Transverse colon (tissue), 4 donors: ENCODE measurements at regions not wholly inside any gene's neighbourhood (a gene's known extent, or its start where the extent isn't known, plus 50 kb on each side); places are given as distances from the start of the nearest gene placed in this dataset.
A peak's percentile ranks its signal among the peaks of the same experiment; 100 is the strongest.

ENCODE experiments used
- DNase-seq: peaks from one replicate; pipeline ENCODE4 v3.0.0-alpha.2; 2019
- H3K27ac ChIP-seq, 4 donors: fragments of 200-600 bp; sonication (generic); 2 replicates each; pipeline ENCODE4 v1.5.1; 2016 to 2018; ENCODE audit warnings: inconsistent platforms in 4 of 4
- H3K27me3 ChIP-seq: fragments of 200-600 bp; sonication (generic); 2 replicates; pipeline ENCODE4 v1.5.1; 2017; ENCODE audit warnings: inconsistent platforms
- H3K36me3 ChIP-seq, 4 donors: fragments of 200-600 bp; sonication (generic); 2 replicates each; pipeline ENCODE4 v1.5.1; 2017 to 2019; ENCODE audit warnings: inconsistent platforms in 4 of 4
- H3K4me1 ChIP-seq, 4 donors: fragments of 200-600 bp; sonication (generic); 2 replicates each; pipeline ENCODE4 v1.5.1; 2017 to 2020; ENCODE audit warnings: inconsistent platforms in 4 of 4
- H3K4me3 ChIP-seq, 4 donors: fragments of 200-600 bp; sonication (generic); 1 replicate in 1 of 4; 2 replicates in 3 of 4; pipeline versions ENCODE4 v1.5.1 to v1.6.1; 2017 to 2019; ENCODE audit warnings: inconsistent platforms in 4 of 4
- H3K9me3 ChIP-seq, 2 donors: fragments of 200-600 bp; sonication (generic); 2 replicates each; pipeline ENCODE4 v1.5.1; 2017 to 2019; ENCODE audit warnings: inconsistent platforms in 2 of 2
- EP300 ChIP-seq: sonication (generic); formaldehyde crosslinking; IDR thresholded peaks from one replicate; pipeline ENCODE4 v1.6.1; 2017; ENCODE audit warnings: antibody characterized with exemption, low read depth
- POLR2A ChIP-seq: fragments of 450-650 bp; IDR thresholded peaks from one replicate; pipeline ENCODE4 v1.6.1; 2016; ENCODE audit warnings: antibody characterized with exemption, mild to moderate bottlenecking, moderate library complexity
- POLR2AphosphoS5 ChIP-seq, 3 donors: sonication (generic); formaldehyde crosslinking; IDR thresholded peaks; one replicate each; pipeline ENCODE4 v1.6.1; 2016; ENCODE audit warnings: antibody characterized with exemption in 3 of 3
- WGBS, 2 donors: methylation state at CpG; one replicate each; pipeline ENCODE4 v1.1.5; 2018; ENCODE audit warnings: low coverage in 1 of 2; 5-methylcytosine and 5-hydroxymethylcytosine counted together
- in situ Hi-C, 4 donors: fragments of 200-750 bp; cut with MboI; loops; one replicate each; pipeline versions ENCODE4 v1.15.0 to v1.15.1; 2017; ENCODE audit warnings: low sequenced_read_pairs in 3 of 4, low pct_ligation_motif_present in 1 of 4, low pct_unique_long_range_greater_than_20kb in 1 of 4
- intact Hi-C: fragments of 100-400 bp; cut with DNase I; formaldehyde crosslinking; loops from one replicate; pipeline ENCODE4 v1.15.1; 2023; ENCODE audit warnings: low total_unique reads
- TF ChIP-seq, protein P1 (sequence below), 5 experiments: fragments of 200-600 bp in 3 of 5; fragments of 450-650 bp in 2 of 5; sonication (generic) in 3 of 5; IDR thresholded peaks; 1 replicate in 2 of 5; 2 replicates in 3 of 5; pipeline ENCODE4 v1.5.1; 2016 to 2017; ENCODE audit warnings: antibody characterized with exemption in 5 of 5, inconsistent platforms in 3 of 5, mild to moderate bottlenecking in 2 of 5, moderate library complexity in 1 of 5

DNA sequence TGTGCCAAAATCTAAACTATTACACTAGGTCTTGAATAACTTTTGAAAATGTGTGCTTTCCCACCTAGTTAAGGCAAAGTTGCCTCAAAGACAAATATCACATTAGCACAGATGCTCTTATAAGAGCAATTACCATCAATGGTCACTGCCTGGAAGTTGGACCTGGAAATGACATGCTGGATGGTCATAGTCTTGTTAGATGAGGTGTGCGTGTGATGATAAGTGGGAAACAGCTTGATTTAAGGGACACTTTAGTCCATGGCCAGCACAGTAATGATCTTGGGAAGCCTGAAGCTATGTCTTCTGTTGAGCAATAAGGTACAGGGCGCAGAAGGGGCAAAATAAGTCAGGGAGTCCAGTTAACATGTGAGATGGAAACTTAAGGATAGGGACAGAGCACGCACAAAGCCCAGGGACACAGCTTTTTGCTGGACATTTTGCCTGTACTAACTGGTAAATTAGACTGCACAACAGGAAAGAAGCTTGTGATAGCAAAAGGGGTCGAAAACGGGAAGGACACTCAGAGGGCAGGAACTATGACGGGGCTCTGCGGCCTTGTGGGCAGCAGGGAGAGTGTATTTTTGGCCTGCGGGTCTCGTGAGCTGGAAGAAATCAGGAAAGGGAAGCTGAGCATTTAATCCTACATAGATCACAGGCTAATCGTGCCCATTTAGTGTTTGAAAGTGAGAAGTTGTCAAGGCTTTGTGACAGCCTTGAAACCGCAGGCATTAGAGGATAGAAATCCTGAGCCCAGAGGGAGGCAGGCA is 66.7 kb upstream of the BMP2 start:
- DNase-seq: peak; percentile 27
- H3K9me3 ChIP-seq: no peaks in the 10 kb centered on the region
- TF ChIP-seq, protein P1, sequence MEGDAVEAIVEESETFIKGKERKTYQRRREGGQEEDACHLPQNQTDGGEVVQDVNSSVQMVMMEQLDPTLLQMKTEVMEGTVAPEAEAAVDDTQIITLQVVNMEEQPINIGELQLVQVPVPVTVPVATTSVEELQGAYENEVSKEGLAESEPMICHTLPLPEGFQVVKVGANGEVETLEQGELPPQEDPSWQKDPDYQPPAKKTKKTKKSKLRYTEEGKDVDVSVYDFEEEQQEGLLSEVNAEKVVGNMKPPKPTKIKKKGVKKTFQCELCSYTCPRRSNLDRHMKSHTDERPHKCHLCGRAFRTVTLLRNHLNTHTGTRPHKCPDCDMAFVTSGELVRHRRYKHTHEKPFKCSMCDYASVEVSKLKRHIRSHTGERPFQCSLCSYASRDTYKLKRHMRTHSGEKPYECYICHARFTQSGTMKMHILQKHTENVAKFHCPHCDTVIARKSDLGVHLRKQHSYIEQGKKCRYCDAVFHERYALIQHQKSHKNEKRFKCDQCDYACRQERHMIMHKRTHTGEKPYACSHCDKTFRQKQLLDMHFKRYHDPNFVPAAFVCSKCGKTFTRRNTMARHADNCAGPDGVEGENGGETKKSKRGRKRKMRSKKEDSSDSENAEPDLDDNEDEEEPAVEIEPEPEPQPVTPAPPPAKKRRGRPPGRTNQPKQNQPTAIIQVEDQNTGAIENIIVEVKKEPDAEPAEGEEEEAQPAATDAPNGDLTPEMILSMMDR (IDR thresholded peaks at IDR 0.05): no peak
- TF ChIP-seq POLR2A (no peak), POLR2AphosphoS5 (IDR thresholded peaks at IDR 0.05) (no peak), EP300 (no peak)
- intact Hi-C loops (no loop called here), in situ Hi-C loops (no loop called here)
- H3K27ac ChIP-seq: no peak overlapping the region
- no peaks in the 10 kb centered on the region for H3K36me3 ChIP-seq
- no peak overlapping the region for H3K4me3 ChIP-seq
- peaks cover 5 to 45% (median 24%) of the 10 kb centered on the region in 4 donors for H3K4me1 ChIP-seq
- WGBS, 2 donors: 64 to 68% methylated on average over 11 of the region's 11 CpGs
- no peaks in the 10 kb centered on the region for H3K27me3 ChIP-seq

DNA sequence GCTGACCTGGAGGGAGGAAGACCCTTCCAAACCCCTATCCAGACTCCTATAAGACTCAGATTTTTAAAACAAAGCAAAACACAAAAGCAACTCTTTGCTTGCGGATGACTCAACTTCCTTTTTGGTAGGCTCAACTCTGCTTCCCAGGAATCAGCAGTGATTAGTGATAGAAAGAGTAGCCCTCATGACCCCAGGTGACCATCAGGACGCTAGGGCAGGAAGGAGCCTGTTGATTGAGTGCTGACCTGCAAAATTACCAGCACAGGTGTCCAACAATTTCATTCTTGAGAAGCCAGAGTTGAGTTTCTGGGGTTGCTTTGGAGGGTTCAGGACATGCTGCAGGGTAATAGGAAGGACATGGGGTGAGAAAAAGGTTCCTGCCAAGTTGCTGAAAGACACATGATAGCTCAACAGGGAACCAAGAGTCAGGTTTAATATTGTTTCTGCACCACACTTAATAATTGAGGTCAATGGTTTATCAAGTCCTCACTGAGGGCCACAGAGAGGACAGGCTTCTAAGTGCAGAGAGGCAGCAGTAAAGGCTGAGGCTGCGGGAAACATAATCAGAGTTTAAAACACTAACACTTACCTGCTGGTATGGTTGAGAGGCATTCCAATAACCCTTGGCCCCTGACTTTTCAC is 67.4 kb upstream of the BMP2 start:
- intact Hi-C loops (no loop called here), in situ Hi-C loops (no loop called here)
- Histone ChIP-seq H3K4me1 (peaks cover 5 to 38% (median 20%) of the 10 kb centered on the region in 4 donors), H3K27ac (no peak overlapping the region), H3K9me3 (no peaks in the 10 kb centered on the region), H3K27me3 (no peaks in the 10 kb centered on the region), H3K4me3 (no peak overlapping the region), H3K36me3 (no peaks in the 10 kb centered on the region)
- WGBS, 2 donors: 57% methylated on average over 3 of the region's 3 CpGs; no CpG with 5 or more reads in 1 of the 2 donors
- DNase-seq: no peak
- no peak for TF ChIP-seq POLR2AphosphoS5 (IDR thresholded peaks at IDR 0.05)
- TF ChIP-seq, protein P1 (IDR thresholded peaks at IDR 0.05): no peak
- no peak for TF ChIP-seq EP300
- TF ChIP-seq POLR2A: no peak

DNA sequence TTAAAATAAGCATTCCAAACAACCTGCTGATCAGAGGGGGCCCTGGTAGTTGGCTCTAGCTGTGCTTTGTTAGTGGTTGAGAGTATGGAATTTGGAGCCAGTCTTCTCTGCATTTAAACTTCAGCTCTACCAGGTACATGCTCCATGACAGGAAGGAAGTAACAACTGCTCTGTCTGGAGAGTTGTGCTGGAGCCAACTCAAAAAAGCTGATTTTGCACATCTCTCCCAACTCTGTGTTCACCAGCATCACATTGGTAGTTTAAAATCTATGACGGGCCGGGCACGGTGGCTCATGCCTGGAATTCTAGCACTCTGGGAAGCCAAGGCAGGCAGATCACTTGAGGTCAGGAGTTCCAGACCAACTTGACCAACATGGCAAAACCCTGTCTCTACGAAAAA is 68.8 kb upstream of the BMP2 start:
- peaks cover 0 to 26% (median 11%) of the 10 kb centered on the region in 4 donors for H3K4me1 ChIP-seq
- in situ Hi-C loops (no loop called here), intact Hi-C loops (loop anchor here (1.0 kb wide), 1 partner anchor 13 kb away; no protein-coding TSS in a partner anchor)

DNA sequence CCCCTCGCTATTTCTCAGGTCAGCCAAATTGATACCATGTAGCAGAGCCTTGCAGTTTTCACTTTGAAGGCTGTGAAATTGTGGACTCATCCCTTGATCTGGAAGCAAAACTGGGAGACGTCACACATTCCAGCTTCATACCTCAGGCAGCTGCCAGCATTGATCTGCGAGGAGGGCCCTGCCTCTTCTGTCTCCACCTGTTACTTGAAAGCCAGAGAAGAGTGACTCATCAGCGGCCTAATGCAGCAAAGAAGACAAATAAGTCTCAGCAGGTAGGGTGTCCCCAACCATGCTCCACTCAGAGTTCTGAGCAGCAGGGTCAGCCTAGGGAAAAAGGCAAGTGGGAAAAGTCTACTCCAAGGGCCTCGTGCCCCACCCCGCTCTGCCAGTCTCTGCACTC is 69.4 kb upstream of the BMP2 start:
- intact Hi-C loops: loop anchor here (1.0 kb wide), 1 partner anchor 13 kb away; no protein-coding TSS in a partner anchor
- Histone ChIP-seq H3K36me3 (no peaks in the 10 kb centered on the region), H3K9me3 (no peaks in the 10 kb centered on the region), H3K27ac (no peak overlapping the region), H3K4me1 (peaks cover 0 to 26% (median 8%) of the 10 kb centered on the region in 4 donors), H3K27me3 (no peaks in the 10 kb centered on the region), H3K4me3 (no peak overlapping the region)
- in situ Hi-C loops: no loop called here
- DNase-seq: no peak
- 79 to 80% methylated on average over 2 to 6 of the region's 6 CpGs for WGBS, 2 donors
- TF ChIP-seq EP300 (no peak), POLR2A (no peak), POLR2AphosphoS5 (IDR thresholded peaks at IDR 0.05) (no peak)
- TF ChIP-seq, protein P1 (IDR thresholded peaks at IDR 0.05): no peak

More for the DNA sequence above, 68.8 kb upstream of the BMP2 start:
- Histone ChIP-seq H3K4me3 (no peak overlapping the region), H3K36me3 (no peaks in the 10 kb centered on the region), H3K27ac (no peak overlapping the region), H3K9me3 (no peaks in the 10 kb centered on the region), H3K27me3 (no peaks in the 10 kb centered on the region)
- no peak for TF ChIP-seq POLR2A
- no peak for TF ChIP-seq EP300
- no peak for TF ChIP-seq POLR2AphosphoS5 (IDR thresholded peaks at IDR 0.05)
- TF ChIP-seq, protein P1 (IDR thresholded peaks at IDR 0.05): no peak
- no peak for DNase-seq
- WGBS, 2 donors: 85% methylated on average over 4 of the region's 4 CpGs; no CpG with 5 or more reads in 1 of the 2 donors
